DMS114 treated with DMSO at 0.1 percent for 48 hours (cell line): ENCODE measurements at regions not wholly inside any gene's neighbourhood (a gene's known extent, or its start where the extent isn't known, plus 50 kb on each side); places are given as distances from the start of the nearest gene placed in this dataset.
"Not testable (repeated sequence)": the region's sequence is repeated elsewhere in the genome, so short reads cannot be mapped to it uniquely, and the experiment has no call there.

ENCODE experiments used
- DNase-seq: peaks from one replicate; lab custom pipeline; 2025; ENCODE audit not compliant: unreplicated experiment; lab: John Stamatoyannopoulos, UW

DNA sequence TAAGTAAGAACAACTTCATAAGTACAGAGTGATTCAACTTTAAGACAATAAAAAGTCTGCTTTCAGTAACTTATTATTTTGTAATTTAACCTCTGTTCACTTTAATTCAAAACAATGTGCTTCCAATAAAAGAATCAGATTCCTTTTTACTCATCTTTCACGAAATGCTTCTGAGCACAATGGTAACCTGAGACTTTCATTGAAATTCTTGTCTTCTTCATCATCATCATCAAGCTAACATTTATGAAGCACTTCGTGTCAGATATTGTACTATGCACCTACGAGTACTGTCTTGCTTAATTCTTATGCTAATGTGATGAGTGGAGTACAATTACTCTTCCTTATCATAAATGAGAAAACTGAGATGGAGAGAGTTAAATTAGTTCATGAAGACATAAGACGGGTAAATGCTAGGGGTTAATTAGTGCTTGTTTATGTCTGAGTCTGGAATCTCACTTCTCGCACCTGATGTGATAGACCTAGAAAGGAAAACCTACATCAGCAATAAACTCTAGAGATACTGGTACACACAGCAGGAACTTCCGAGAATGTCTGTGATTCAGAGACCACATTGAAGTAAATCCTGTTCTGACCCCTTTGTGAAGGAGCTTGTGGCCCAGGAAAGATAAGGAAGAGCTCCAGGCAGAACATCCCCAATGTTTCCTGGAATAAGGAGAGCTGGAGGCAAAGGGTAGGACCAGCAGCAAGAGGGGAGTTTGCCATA lies 227.6 kb upstream of the ETAA1 start:
- DNase-seq, result no peak

DNA sequence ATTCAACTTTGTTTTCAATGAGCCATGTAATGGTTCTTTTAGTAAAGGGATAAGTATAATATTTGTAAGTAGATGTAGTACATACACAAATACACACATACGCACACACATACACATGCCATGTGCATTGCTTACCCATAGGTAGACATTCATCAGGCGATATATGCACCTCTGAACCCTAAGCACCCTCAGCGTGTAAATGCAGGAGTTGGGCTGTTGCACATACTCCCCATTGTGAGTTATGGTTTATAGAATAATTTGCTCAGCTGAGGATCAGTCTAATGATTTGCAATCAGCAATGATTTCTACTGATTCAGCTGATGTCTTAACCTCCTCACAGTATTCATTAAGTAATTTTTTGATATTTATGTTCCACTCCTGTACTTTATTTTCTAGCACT lies 217.6 kb upstream of the ETAA1 start:
- no peak for DNase-seq

DNA sequence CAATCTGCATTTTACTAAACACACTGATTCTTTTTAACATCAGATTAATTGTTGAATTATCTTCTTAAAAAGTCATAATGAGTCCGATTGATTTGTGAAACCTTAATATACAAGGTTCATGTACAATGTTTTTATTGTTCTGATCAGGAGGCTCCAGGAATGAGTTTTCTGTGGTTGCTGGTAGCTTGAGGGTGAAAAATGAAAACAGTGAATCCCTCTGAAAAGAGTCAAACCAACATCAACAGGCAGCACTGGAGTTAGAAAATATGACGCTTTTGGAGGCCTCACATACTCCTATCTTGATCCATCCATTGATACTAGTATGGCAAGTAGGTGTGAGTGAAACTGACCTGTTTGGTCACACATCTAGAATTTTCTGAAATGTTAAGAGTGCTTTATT lies 216.3 kb upstream of the ETAA1 start:
- DNase-seq, result no peak

DNA sequence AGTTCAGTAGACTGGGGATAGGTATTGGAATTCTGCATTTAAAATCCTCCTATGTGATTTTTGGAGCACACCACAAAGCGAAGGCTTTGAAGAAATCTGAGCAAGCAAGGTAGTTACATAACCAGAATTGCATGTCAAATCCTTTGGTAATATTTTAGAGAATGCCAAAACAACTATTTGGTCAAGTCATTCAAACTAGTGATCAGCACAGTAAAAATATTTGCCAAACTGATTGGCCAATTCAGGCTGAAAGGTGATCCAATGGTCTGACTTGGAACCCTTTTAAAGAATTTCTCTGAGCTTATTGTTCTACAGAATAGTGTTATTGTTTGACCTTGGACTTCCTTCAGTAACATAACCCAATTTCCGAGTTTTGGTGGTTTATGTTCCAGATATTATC lies 214.2 kb upstream of the ETAA1 start:
- DNase-seq, result no peak

DNA sequence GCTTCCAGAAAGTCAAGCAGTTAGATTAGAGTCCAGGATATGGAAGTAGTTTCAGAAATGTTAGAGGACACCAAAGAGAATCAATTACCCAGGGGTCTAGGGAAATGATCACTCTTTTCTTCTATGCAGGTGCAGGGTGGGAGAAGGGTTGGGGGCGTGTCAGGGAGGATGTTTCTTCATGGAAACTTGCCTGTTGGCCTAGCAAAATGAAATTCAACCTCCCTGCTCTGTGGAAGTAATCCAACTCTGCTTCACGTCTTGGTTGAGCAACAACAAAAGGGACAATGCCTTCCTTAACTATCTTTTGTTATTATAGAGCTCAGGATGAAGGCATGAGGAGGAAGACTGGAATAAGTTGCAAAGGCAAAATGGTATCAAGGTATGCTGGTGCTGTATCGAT lies 210.8 kb upstream of the ETAA1 start:
- no peak for DNase-seq

DNA sequence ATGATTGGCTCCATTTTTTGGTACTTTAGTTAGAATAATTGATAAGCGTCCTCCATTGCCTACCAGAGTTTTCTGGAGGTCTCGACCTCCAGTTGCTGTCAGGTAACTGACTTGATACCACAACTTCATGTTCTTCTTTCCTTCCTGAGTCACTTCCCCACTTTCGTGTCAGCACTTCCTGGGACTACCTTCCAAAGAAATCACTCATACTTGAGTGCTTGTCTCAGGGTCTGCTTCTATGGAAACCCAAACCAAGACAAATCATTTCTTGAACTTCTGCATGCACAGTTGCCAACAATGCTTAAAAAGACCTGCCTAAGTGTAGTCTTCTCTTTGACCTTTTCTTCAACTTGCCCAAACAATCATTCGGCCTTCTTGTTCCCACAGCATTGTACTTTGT lies 210.3 kb upstream of the ETAA1 start:
- no peak for DNase-seq

DNA sequence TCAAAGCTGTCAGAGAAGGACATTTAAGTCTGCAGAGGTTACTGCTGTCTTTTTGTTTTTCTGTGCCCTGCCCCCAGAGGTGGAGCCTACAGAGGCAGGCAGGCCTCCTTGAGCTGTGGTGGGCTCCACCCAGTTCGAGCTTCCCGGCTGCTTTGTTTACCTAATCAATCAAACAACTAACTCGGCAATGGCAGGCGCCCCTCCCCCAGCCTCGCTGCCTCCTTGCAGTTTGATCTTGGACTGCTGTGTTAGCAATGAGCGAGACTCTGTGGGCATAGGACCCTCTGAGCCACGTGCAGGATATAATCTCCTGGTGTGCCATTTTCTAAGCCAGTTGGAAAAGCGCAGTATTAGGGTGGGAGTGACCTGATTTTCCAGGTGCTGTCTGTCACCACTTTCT lies 201.8 kb upstream of the ETAA1 start:
- DNase-seq, result not testable (repeated sequence)

DNA sequence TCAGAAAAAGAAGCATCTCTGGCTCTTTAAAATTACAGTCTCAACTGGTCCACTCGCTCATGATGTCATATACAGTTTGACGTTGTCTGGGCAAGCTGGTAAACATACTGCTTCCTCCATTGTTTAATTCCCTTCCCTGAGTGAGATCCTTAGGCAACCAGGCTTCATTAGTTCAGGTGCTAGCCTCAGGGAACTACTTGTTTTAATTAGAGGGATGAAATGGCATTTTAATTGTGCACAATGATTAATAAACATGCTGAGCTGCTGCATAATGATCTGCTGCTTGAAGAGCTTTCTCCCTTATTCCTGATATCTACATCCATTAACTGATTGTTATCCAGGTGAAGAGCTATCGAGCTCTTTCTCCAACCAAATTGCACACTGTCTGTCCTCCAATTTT lies 195.6 kb upstream of the ETAA1 start:
- no peak for DNase-seq

DNA sequence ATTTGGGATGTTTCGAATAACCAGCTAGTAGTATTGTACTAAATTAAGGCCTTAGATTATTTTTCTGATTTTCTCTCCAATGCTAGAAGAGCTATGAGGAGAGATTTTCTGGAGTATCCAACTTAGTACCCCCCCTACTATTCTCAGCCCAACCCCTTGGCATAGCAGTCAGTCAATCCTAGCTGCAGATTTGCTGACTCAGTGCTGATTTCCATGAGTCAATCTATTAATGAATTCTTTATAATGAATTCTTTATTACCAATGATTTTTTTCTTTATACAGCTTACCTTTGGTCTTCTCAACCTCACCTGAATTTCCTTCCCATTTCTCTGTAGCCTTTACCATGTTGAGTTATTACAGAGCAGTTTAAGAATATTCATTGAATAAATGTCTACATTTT lies 192.8 kb upstream of the ETAA1 start:
- no peak for DNase-seq

DNA sequence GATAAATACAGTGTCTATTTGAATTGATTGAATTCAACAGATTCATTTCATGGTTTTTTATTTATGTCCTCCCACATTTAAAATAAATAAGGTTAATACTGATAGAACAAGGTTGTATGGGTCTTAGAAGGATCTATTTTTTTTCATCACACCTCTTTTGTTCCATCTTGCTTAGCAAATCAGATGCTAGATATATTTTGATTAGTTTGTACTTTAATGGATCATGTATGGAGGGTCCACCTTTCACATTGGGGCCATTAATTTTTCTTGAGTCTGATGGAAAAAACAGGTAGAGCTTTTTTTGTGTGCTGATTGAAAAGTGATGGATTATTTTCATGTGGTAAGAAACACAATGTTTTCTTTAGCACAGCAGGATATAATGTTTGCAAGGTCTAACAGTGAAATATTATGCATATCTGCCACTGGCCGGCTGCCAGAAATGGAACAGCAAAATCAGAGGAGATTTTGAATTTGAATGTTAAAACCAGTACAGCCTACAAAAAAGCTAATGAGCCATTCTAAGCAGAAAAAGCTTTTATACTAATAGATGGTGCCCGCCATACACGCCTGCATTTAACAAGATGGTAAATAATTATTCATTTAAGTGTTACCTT lies 188.1 kb upstream of the ETAA1 start:
- DNase-seq, result no peak

DNA sequence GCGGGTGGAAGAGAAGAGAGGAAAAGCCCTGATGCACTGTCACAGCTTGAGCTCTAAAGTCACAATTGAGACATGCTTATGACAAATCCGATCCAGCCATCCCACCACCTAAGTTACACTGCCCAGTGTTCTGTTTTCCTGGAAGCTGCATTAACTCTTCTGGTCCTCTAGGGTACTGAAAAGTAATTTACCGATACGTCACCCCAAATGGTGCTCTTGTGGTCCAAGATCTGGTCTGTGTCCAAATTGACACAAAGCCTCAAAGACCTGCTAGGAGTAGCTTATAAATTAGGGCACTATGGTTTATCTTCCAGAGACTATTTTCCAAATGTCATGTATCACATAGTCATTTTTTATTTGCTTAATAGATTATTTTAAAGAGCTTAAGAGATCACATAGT lies 186.7 kb upstream of the ETAA1 start:
- DNase-seq, result no peak

DNA sequence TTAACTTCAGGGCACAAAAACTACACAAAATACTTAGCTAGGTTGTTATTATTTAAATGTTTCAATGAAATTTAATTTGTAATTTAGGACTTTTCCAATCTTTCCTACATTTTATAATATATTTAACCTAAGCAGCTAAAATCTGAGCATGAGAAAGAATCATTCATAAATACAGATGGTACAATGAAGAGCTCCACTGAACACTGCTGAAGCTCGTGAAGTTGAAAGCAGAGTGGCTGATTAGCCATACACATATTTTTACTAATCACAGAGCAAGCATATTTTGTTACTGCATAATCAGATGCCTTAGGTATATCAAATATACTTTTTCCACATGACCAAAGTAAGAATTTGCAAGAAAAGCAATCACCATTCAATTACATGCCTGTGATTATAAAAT lies 184.9 kb upstream of the ETAA1 start:
- DNase-seq, result no peak

DNA sequence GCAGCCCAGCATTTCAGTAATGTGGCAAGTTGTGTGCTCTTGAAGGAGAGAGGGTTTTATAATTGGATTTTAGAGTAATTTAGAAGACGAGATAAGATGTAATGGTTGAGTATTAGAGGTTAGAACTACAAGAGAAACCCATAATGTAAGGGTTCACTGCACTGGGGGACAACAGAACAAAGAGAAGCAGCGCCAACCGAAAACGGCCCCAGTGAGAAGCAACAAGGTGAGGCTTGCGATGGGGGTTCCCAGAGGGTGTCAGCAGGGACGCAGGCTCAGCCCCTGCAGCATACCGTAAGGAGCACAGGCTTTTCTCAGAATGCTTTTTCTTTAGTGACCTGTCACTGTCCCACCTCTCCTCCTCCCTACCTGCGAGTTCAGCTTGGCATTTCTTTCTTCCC lies 183.9 kb upstream of the ETAA1 start:
- DNase-seq, result no peak

DNA sequence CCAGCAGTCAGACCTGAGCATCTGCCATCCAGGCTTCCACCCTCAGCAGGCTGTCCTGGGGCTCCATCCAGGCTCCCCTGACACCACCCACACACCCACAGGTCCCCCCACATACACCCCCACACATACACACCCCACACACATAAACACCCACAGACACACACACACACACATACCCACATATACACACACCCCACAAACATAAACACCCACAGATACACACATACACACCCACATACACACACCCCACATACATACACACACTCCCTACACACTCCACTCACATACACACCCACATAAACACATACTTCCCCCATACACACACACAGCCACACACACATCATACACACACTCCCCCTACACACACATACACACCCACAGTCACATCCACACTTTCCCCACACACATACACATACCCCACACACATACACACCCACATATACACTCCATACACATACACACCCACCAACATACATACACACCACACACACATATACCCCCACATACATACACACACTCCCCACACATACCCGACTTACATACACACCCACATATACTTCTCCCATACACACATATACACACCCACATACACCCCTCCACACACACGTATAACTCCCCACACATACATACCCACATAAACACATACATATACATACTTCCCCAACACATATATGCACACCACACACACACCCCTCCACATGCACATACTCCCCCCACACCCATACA lies 183.3 kb upstream of the ETAA1 start:
- no peak for DNase-seq

DNA sequence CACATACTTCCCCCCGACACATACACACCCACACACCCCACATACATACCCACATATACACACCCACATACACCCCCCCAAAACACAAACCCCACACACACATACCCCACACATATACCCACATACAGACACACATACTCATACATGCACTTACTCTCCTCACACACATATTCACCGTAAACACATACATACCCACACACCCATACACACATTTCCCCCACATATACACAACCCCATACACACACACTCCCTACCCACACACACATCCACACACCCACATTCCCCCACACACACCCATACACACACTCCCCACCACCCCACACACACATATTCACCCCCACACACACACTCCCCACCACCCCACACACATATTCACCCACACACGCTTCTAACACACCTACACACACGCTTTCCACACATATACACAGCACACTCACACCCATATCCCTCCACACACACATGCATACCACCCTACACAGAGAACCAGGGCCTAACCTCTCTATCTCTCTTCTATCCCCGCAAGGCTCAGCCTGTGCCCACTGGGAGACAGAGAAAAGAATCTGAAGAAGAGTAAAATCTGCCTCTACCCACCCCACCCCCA lies 182.4 kb upstream of the ETAA1 start:
- DNase-seq, result no peak

DNA sequence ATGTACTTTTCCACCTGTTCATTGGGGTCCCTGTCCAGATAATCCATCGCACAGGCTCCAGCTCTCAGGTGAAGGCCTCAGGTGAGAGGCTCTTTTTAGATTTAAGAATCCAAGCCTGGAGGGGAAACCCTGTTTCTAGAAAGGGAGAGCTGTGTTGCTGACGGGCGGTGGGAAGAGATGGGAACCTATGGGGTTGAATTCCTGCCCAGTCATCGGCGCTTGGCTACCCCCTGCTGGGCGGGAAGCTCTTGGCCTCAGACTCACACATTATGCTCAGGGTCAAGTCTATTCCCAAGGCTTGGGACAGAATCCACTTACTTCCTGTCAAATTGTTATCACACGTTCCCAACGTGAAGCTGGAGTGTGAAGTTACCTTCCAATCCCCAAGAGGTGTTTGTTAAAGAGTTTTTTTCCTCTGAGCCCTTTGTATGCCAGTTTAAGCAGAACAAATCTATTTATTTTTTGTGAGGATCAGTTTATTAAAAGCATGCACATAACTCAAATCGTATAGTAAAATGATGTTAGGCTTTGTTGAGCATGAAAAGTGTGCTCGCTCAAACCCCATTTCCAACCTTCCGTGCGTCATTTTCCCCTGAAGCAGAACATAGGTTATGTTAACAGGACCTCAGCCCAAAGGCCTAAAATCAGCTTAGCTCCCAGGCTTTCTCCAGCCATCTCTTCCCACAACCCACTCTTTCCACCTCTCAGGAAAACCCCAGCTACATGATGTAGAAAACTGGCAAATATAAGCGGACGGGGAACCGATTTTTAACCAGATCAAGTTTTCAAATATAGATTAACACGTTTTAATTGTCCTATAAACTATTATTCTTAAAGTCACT lies 181.7 kb upstream of the ETAA1 start:
- no peak for DNase-seq

DNA sequence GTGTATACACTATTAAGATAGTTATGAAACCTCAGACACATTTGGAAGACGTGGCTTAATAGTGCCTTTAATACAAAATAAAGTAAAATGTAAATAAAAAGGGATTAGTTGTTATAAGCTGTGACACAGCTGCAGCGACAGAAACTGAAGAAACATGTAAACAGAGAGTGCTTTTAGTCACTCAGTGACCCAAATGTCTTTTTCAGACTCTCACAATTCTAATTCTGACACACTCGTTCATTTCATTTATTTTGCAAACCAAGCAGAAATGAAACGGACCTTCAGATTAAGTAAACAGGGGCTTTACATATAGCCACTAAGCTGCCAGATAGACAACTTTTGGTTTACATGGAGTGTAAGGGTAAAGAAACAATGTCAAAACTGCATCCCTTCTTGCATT lies 181.0 kb upstream of the ETAA1 start:
- DNase-seq, result no peak

DNA sequence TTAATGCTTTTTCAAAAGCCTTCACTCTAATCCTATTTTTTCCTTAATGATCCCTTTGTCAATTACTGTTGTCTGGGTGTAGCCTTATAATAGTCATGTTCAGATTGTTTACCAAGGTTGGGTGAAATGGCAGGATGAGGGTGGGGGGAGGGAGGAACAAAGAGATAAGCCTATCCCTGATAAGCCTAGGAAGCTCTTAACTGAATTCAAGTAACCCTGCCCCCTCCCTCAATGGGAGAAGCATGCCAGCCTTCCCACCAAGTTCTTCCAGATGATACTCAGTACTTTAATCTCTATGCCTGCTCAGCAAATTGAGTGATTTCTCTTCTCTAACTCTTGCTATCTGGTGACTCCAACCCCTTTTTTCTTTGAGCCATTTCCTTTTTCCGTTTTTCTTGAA lies 180.3 kb upstream of the ETAA1 start:
- no peak for DNase-seq

DNA sequence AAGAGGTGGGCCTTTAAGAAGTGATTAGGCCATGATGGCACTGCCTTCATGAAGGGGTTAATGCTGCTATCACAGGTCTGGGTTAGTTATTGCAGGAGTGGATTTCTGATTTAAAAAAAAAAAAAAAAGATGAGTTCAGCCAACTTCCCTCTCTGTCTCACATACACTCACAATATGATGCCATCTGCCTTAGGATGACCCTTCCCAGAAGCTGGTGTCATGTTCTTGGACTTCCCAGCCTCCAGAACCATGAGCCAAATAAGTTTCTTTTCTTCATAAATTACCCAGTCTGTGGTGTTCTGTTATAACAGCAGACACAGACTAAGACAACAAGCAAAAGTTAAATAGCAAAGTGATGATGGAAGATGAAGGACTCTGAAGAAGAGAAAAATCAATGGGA lies 179.7 kb upstream of the ETAA1 start:
- DNase-seq, result no peak

DNA sequence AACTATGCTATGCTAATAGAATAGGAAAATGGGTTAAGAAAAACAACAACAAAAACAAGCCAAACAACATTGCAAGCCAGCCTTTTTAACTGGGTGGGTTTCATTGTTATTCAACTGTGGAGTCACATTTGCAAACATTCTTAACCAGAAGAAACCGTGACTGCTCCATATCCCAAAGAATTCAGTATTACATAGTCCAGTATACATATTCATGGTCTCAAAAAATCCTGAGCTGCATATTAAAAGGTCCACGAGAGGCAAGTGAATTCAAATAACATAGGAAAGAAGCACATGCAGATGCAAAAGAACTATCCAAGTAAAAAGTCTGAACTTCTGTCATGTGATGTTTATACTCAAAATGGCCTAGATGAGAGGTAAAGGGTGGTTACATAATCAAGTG lies 179.1 kb upstream of the ETAA1 start:
- no peak for DNase-seq

DNA sequence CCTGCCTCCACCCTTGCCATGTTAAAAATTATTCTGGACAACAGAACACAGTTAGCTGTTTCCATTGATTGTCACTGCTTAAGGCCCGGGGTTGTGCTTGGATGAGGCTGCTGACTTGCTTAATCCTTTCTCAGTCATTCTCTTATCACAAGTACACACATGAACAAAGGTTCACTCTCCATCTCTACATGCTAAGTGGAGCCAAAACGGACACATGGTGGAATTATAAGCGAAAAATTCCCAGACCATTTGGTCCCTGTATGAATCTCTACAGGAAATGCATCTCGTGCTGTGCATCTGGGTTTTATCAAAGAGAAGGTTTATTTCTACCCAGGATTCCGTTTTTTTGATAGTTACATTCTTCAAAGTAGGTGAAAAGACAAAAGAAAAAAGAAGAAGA lies 177.5 kb upstream of the ETAA1 start:
- DNase-seq, result no peak
